ENCODE measurements at regions not wholly inside any gene's neighbourhood (a gene's known extent, or its start where the extent isn't known, plus 50 kb on each side); places are given as distances from the start of the nearest gene placed in this dataset.

DNA sequence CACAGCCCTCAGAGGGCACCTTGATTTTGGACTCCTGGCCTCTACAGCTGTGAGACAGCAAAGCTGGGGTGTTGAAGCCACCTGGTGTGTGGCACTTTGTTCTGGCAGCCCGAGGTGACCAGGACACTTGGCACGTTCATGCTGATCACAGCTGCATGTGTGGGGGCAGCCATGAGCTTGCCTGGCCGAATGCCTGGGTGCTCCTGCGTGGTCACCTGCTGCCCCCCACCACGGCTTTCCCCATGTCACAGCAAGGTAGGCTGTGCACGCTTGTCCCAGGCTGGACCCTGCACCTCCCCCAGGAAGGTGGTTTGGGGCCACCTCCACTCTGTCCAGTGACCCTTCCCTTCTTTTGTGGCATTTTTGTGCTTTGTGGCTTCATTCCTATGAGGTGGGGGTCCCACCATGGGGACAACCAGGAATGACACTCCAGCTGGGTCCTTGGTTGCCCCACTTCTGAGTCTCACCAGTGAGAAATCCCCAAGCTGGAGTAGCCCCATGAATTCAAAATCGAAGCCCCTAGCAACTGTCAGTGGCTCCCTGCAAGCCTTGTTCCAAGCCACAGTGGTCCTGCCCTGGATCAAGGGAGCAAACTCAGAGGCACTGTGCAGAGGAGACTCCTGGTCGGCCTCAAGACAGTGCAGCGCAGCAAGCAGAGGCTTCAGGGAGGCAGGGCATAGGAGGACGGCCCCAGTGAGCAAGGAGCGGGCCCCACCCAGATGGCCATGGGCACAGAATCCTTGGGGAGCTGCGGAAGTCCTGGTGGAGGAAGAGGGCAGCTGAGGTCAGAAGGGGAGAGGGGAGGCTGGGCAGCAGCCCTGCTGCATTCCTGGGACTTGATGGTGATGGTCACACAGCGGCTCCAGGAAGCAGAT lies 121.4 kb upstream of the HS6ST1 start:
- DNase-seq, result no peak

DNA sequence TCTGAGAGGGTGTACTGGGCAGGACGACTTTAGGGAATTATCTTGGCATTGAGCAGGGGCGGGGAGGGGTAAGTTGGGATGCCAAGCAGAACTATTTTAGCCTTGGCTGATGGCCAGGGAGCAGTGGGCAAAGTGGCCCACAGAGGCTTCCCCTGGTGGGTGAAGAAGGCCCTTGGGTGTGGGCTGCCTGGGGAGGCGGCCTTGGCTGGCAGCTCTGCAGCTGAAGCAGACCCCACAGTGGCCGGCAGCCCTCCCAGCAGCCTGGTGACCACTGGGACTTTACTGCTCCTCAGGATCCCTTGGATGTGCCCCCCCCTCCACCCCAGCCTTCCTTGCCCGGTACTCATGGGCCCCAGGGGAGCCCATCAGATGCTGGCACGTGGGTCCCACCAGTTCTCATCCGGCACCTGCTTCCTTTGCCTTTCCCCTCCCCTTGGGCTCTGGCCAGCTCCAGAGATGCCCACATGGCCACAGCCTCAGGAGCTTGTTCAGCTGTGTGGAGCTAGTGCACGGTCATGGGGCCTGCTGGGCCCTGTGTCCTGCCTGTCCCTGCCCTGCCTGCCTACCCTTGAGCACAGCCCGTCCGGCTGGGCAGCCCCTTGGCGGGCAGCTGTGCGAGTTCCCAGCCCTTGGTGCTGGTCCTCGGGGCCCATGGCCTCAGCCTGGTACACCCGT lies 122.1 kb upstream of the HS6ST1 start:
- DNase-seq, result no peak

DNA sequence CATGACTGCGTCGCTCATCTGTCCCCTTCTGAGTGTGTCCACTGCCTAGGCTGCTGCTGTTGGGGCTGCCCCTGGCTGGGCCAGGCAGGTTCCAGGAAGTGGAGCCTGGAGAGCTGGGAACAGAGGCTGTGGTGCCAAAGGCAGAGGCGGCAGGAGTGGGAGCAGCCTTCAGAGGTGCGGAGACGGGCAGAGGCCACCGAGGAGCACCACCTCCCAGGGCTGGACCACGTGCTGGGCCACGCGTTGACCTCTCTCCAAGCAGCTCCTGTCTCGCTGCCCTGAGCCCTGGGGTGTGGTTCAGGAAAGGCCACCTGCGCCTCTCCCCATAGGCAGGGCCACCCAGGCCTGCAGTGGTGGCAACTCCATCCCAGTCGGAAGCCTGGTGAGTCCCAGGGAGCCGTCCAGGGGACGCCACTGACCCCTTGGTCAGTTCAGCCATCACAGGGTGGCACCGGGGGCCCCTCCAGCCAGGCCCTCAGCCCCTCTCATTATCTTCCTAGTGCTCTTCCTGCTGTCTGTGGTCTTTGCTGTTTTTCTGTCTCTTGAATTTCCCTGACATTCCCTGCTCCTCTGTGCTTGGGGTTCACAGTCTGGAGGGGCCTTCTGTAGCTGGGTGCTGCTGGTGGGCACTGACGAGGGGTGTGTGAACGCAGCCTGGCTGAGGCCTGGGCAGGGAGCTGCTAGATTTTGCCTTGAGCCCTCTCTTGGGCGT lies 122.8 kb upstream of the HS6ST1 start:
- no peak for DNase-seq

DNA sequence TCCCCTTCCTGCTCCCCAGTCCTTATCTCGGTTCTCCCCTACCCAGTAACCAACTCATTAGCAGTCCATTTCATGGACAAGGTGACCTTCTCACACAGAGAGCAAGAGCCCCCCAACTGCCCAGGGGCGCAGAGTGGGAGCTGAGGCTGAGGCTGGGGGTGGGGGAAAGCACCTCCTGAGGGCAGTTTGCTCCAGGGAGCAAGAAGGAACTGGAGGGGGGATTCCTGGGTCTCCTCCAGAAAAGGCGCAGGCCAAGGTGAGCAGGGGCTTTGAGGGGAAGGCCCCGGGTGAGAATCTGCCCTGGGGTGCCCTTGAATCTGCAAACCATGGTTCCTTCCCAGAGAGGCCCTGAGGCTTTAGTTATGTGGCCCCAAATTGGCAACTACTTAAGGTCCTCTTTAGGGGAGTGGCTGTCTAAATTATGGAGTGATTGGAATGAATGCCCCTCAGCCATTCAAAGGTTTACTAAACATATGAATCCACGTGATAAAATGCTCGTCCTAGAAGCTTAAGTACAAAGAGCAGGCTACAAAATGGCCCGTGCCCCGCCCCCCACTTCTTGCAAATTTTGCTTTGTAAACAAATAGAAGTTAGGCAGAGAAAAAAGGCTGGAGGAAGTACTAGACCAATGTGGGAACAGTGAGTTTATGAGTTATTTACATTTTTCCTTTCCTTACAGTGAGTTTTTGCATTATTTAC lies 123.5 kb upstream of the HS6ST1 start:
- DNase-seq, result no peak

DNA sequence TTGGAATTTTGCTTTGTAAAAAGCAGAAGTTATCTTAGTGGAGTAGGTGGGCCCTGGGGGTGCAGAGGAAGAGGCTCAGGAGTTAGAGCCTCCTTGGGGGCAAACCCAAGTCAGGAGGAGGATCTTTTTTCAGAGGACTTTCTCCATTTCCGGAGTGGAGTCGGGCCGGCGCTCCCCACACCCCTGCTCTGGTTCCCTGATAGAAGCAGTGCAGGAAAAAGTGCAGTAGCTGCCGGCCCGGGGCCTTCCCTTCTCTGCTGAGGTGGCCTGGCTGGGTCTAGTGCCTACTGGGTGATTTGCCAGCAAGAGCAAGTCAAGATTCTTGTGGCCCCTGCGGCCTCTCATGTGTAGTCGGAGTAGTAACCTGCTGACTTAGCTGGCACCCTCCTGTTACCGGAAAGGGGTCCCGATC lies 124.2 kb upstream of the HS6ST1 start:
- DNase-seq, result no peak

DNA sequence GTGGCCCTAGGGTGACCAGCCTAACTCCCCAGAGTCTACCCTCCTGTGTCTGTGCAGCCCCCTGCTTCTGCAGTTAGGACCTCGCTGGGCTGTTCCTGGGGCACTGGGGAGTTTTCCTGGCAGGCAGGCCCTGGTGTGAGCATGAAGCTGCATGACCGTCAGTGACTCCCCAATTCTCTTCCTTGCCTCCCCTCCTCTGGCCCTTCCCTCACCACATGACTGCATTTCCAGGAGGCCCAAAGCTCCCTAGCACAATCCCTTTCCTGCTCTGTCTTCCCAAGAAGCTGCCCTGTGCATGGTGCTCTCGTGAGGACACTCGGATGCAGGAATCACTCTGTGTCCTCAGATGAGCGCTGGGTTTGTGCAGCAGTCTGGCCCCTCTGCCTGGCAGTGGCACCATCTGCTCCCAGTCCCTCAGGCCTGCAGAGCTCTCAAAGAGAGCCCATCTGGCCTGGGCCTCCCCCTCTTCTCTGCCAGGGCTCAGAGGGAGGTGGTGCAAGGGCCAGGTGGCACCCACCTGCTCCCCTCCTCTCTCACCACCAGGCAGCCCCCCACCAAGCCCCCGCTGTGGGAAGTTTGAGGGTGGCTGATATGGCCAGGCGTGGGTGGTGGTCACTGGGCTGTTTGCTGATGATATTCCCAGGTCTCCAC lies 125.6 kb upstream of the HS6ST1 start:
- DNase-seq, result no peak

DNA sequence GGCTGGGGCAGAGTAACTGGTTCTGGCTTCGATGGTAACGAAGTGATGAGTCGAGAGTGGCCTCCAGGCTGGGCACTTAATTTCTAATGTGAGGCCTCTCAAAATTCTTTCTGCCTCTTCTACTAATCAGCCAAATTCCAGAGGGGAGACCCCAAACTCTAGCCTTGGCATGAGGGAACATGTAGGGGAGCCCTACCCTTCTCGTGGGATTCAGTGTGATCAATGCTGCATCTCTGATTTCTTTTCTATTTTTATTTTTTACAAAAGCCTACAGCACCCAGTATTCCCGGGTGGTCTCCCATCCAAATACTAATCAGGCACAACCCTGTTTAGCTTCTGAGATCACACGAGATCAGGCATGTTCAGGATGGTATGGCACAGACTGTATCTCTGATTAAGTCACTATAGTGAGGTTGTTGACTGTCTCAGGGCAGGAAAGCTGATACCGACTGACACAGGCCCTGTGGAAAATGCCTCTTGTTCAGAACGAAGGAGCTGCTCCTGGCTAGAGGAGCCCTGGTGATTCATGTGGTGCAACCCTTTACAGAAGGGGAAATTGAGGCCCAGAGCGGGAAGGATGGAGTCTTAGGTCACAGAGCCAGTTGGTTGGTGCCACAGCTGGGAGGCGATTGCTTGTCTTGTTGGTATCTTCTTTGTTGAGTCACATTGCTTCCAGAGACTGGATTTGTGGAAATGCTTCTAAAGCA lies 126.3 kb upstream of the HS6ST1 start:
- DNase-seq, result no peak

DNA sequence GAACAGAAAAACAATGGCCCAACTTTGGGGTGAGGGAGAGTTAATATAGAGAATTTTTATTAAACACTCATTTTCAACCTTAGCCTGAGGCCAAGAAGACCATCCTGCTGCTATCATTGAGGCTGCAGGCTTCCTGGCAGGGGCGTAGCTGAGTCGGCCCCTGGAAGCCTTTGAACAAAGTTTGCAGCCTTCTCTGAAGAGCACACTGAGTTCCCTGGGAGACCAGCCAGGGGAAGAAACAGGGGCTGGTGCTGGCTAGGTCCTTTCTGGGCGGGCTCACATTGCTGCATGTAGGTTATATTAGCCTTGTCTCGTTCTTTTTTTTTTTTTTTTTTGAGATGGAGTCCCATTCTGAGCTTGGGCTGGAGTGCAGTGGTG lies 126.8 kb upstream of the HS6ST1 start:
- no peak for DNase-seq

DNA sequence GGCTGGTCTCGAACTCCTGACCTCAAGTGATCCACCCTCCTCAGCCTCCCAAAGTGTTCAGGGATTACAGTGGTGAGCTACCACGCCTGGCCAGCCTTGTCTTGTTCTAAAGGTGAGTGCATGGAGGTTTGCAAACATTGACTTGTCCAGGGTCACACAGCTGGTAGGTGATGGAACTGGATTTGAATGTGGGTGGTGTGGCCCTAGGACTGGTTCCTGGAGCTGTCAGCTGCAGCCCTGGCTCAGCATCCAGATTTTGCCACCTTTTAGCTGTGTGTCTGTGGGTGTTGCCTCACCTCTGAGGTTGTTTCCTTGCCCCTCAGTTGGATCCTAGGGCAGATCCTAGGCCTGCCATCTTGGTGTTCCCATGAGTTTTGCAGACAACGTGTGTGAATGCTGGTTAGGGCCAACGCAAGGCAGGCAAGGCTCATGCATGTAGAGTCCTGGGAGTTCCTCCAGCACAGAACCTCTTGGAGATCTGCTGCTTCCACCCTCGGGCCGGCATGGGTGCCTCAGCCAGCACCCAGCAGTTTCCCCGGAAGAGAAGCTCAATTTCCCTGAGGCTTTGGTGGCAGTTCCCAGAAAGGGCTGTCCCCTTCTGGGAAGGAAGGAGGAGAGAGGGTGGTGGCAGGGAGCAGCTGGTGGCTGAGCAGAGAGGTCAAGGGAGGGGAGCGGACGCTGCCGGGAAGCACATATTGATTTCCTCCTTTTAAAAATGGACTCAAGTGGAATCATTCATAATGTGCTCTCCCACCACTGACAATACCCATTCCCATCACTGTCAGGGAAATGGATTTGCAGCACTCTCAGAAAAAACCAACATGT lies 127.6 kb upstream of the HS6ST1 start:
- DNase-seq, result no peak

DNA sequence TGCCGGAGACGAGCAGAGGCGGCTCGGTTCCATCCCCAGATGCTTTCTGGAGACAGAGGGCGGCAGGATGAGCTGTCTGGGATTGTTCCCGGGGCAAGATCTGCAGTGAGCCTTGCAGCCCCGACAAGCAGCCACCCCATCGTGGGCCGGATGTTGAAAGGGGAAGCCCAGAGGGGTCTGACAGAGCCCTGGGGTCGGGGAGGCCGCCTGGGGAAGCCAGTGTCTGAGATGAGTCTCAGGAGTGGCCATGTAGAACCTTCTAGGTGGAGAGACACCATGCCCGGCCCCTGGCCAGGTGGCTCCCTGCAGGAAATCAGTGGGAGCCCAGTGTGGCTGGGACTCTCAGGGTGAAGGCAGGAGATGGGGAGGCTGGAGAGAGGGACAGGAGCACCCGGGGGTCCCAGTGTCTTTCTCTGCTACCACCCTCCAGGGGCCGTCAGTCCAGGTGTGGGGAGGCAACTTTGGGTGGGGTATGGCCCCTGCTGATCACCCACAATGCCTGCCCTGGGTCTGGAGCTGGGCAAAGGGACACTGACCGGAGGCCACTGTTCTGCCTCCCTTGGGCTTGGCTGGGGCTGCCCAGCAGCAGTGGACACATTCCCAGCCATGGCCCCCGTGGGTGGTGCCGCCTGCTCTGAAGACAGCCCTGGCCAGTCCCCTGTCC lies 128.3 kb upstream of the HS6ST1 start:
- no peak for DNase-seq

DNA sequence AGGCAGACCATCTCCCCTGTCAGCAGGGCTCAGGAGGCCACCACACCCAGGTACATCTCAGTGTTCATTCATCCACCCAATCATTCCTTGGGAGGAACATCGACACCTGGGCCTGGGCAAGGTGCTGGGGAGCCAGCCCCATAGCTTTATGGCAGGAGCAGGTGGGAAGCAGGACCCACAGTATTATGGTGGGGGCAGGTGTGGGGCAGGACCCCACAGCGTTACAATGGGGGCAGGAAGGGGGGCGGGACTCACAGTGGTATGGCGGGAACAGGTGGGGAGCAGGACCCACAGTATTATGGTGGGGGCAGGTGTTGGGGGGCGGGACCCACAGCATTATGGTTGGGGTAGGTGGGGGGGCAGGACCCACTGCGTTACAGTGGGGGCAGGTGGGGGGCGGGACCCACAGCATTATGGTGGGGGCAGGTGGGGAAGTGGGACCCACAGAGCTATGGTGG lies 128.9 kb upstream of the HS6ST1 start:
- DNase-seq, result no peak

DNA sequence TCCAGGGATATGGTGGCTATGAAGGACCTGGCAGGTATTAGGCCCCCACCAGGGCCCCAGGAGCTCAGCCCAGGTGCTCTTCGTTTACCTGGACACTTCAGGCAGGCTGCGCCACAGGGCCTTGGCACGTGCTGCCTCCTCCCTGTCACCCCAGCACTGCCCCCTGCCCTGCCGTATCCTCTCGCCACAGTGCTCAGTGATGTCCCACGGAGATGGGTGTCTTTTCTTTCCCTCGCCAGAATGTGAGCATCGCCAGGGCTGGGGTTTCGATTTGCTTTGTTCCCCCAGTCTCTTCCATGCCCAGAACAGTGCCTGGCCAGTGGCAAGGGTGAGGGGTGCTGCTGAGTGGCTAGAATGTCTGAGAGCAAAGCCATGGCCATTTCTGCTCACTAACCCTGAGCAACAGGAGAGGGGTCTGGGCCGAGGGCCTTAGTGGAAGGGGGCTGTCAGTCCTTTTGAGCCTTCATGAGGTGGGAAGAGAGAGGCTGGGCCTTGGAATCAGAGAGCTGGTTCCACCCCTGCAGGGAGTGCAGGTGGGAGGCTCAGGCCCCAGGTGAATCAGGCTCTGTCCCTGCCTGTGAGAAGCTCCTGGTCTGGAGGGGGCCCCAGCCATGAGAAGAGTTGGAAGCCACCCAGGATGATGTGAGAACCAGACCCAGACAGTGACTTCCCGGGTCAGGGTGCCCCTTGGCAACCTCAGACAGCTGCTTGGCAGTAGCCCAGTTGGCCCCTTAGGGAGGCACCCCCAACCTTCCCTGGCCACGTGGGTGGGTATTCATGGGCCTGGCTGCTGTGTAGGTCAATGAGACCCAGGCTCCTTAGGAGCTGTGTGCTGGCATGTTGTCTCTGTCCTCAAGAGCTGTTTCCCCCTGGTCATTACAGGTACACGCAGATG lies 129.9 kb upstream of the HS6ST1 start:
- DNase-seq, result no peak

DNA sequence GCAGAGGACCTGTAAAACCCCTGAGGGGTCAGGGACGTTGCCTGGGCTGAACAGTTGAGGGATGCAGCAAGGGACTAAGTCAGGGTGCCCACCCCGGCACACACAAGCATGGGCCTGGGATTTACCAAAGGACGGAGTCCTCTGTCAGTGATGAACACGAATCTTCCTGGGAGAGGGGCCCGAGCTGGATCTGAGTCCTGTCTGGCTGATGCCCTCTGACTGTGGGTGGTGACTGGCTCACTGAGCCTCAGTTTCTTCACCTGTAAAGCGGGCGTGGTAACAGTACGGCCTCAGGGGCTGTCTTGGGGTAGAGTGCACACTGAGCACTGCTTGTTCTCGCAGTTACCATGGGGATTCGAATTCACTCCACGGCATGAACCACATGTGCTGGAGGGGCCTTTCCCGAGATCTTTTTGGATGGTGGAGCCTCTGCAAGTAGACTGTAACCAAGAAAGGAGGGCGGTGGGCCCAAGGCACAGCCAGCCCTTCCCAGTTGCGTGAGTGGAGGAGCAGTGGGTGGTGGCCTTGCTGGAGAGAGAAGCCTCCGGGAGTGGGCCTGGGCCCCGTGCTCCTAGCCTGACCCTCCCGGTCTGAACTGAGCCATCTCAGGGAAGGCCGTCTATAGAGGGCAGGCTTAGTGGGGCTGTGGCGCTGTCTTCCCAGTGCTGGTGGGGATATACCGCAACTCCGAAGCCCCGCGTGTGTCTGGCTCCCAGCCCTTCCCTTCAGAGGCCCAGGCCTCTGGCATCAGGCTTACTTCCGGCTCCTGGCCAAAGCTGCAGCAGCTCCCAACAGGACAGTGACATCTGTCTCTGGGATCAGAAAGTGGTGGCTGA lies 130.8 kb upstream of the HS6ST1 start:
- no peak for DNase-seq

DNA sequence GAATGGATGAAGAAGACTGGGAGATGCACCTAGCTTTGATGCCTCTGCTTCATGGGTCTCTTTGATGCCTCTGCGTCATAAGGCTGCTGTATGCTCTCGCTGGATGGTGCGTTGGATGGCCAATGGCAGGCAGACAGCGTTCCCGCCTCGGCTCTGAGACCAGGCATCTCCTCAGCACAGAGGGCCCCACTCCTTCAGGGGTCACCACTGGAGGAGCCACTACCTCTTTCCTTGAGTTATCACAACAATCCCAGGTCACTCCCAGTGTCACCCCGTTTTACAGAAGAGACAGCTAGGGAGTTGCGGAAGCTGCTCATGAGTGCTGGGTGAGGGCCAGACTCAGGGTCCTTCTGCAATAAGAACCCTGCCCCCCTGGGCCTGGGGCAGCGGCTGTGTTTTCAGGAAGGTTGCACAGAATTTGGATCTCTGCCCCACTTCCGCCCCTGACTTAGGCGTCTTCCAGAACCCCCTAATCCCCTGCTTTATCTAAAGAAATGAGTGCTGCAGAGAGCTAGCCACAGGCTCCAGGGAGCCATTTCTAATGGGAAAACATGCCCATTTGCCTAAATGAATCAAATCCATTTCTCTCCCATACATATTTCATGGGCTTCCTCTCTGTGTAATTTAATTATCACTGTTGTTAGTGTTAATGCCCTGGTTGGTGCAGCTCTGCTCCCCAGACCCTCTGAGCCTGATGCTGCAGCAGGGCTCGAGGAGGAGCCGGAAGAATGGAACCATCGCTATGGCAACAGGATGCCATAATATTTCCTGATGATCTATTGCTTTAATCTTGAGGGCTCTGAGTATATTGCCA lies 131.8 kb upstream of the HS6ST1 start:
- DNase-seq, result no peak

DNA sequence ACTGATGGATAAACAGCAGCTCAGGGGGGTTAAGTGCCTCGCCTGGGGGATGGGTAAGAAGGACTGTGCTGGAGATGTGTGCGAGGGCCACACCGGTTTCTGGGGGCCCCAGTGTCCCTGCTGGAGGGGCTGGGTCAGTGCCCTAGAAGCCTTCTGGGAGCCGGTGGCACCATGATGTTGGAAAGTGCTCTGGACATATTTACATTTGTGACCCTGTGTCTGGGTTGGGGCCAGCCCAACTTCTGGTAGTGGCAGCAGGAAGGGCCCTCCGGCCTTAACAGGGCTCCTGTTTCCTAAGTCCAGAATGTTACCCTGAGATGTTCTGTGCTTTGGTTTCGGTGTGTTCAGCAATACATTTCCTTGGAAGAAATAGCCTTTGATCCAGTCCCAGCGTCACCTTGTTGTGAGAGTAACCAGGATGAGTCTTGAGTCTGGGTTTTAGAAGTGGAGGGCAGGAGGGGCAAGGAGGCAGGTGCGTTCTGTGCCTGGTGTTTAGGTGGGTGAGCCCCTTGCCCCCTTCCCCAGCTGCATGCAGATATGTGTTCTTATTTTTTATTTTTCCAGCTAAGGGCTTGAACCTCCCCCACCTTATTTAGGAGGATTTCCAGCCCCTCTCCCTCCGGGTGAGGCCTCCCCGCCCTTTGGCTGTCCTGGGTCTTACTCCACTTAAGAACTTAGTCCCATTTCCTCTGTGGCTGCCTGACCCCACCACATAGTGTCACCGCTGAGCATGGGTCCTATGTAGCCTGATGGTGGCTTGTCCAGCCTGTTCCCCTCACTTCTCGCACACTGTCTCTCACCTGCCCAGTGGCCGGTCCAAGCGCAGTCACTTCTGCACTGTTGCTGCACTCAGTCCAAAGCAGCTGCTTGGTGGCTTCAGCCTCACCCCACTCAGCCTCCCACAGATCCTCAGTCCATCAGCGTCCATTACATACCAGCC lies 132.7 kb upstream of the HS6ST1 start:
- no peak for DNase-seq

DNA sequence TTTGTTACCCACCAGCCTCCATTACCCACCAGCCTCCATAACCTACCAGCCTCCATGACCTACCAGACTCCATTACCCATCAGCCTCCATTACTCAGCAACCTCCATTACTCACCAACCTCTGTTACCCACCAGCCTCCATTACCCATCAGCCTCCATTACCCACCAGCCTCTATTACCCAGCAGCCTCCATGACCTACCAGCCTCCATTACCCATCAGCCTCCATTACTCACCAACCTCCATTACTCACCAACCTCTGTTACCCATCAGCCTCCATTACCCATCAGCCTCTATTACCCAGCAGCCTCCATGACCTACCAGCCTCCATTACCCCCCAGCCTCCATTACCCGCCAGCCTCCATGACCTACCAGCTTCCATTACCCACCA lies 133.3 kb upstream of the HS6ST1 start:
- no peak for DNase-seq
